CD14-positive monocyte (primary cell): ENCODE measurements at regions not wholly inside any gene's neighbourhood (a gene's known extent, or its start where the extent isn't known, plus 50 kb on each side); places are given as distances from the start of the nearest gene placed in this dataset.

Source experiments
- DNase-seq, 3 donors: peaks; one replicate each; pipeline ENCODE4 v3.0.0-alpha.2; 2011 to 2022
- H2AFZ ChIP-seq: 2 replicates; pipeline ENCODE4 v1.6.0; 2012; ENCODE audit warnings: mild to moderate bottlenecking, low read depth, low read length, inconsistent platforms; ENCODE audit not compliant: insufficient read depth, poor library complexity, severe bottlenecking
- H3K27ac ChIP-seq, 2 donors: 1 replicate in 1 of 2; 2 replicates in 1 of 2; pipeline ENCODE4 v1.5.1; 2012 to 2013; ENCODE audit warnings: low read length in 2 of 2, control low read depth in 1 of 2, inconsistent platforms in 1 of 2, low read depth in 1 of 2, mild to moderate bottlenecking in 1 of 2
- H3K27me3 ChIP-seq, 2 donors: one replicate each; pipeline versions ENCODE4 v1.6.0 to v1.6.1; 2011 to 2013; ENCODE audit warnings: low read length in 2 of 2; ENCODE audit not compliant: control insufficient read depth in 2 of 2, insufficient read depth in 2 of 2
- H3K36me3 ChIP-seq, 2 donors: replicated peaks in 1 of 2; 1 replicate in 1 of 2; 2 replicates in 1 of 2; pipeline versions ENCODE4 v1.5.1 to v1.6.1; 2012 to 2013; ENCODE audit warnings: low read length in 2 of 2, control low read depth in 1 of 2, inconsistent platforms in 1 of 2, mild to moderate bottlenecking in 1 of 2; ENCODE audit not compliant: insufficient read depth in 2 of 2, control insufficient read depth in 1 of 2
- H3K4me1 ChIP-seq, 2 donors: 1 replicate in 1 of 2; 2 replicates in 1 of 2; pipeline versions ENCODE4 v1.5.1 to v1.6.1; 2012 to 2013; ENCODE audit warnings: low read length in 2 of 2, control low read depth in 1 of 2, inconsistent platforms in 1 of 2, mild to moderate bottlenecking in 1 of 2, moderate library complexity in 1 of 2; ENCODE audit not compliant: insufficient read depth in 2 of 2, control insufficient read depth in 1 of 2
- H3K4me2 ChIP-seq: replicated peaks from 2 replicates; pipeline ENCODE3; 2012; ENCODE audit warnings: low read length, moderate library complexity, mild to moderate bottlenecking; ENCODE audit not compliant: poor library complexity, severe bottlenecking; ENCODE audit errors: extremely low read depth
- H3K4me3 ChIP-seq, 3 experiments: fragments of 200-600 bp in 1 of 3; sonication (generic) in 1 of 3; replicated peaks in 1 of 3; 1 replicate in 2 of 3; 2 replicates in 1 of 3; pipeline ENCODE4 v1.5.1; 2011 to 2013; ENCODE audit warnings: low read length in 3 of 3, mild to moderate bottlenecking in 3 of 3, control low read depth in 2 of 3, low read depth in 2 of 3, inconsistent platforms in 1 of 3, moderate library complexity in 1 of 3
- H3K79me2 ChIP-seq: 2 replicates; pipeline ENCODE4 v1.6.0; 2012; ENCODE audit warnings: mild to moderate bottlenecking, control low read depth, inconsistent platforms, low read length, moderate library complexity; ENCODE audit not compliant: insufficient read depth
- H3K9ac ChIP-seq: 2 replicates; pipeline ENCODE4 v1.6.0; 2017; ENCODE audit warnings: low read length, mild to moderate bottlenecking; ENCODE audit not compliant: insufficient read depth, poor library complexity, severe bottlenecking
- H3K9me3 ChIP-seq, 2 donors: replicated peaks in 1 of 2; 1 replicate in 1 of 2; 2 replicates in 1 of 2; pipeline versions ENCODE4 v1.5.1 to v1.6.1; 2012 to 2013; ENCODE audit warnings: low read length in 2 of 2, control low read depth in 1 of 2; ENCODE audit not compliant: control insufficient read depth in 1 of 2, insufficient read depth in 1 of 2
- H4K20me1 ChIP-seq: 2 replicates; pipeline ENCODE4 v1.6.0; 2012; ENCODE audit warnings: mild to moderate bottlenecking, low read length, control low read depth, moderate library complexity; ENCODE audit not compliant: insufficient read depth
- H3K27ac Mint-ChIP-seq, 7 donors: one replicate each; pipeline ENCODE4 v1.8.0; 2020; ENCODE audit warnings: mild to moderate bottlenecking in 7 of 7, mixed read lengths in 7 of 7, moderate library complexity in 6 of 7, inconsistent platforms in 2 of 7
- H3K27me3 Mint-ChIP-seq, 3 donors: one replicate each; pipeline ENCODE4 v1.8.0; 2021 to 2022; ENCODE audit warnings: low read depth in 3 of 3, mild to moderate bottlenecking in 3 of 3, mixed read lengths in 3 of 3, moderate library complexity in 3 of 3, inconsistent platforms in 1 of 3
- H3K36me3 Mint-ChIP-seq, 2 donors: one replicate each; pipeline ENCODE4 v1.8.0; 2020; ENCODE audit warnings: mixed read lengths in 2 of 2, inconsistent platforms in 1 of 2, mild to moderate bottlenecking in 1 of 2
- H3K4me1 Mint-ChIP-seq: one replicate; pipeline ENCODE4 v1.8.0; 2020; ENCODE audit warnings: mild to moderate bottlenecking, mixed read lengths
- H3K4me3 Mint-ChIP-seq, 2 donors: one replicate each; pipeline ENCODE4 v1.8.0; 2020; ENCODE audit warnings: mild to moderate bottlenecking in 2 of 2, mixed read lengths in 2 of 2, moderate library complexity in 1 of 2
- H3K9me3 Mint-ChIP-seq, 7 donors: one replicate each; pipeline ENCODE4 v1.8.0; 2020 to 2022; ENCODE audit warnings: mixed read lengths in 7 of 7, mild to moderate bottlenecking in 6 of 7, moderate library complexity in 6 of 7, inconsistent platforms in 2 of 7
- WGBS: methylation state at CpG from one replicate; pipeline ENCODE4 v1.1.5; 2013; ENCODE audit warnings: missing lambda C conversion rate; ENCODE audit not compliant: insufficient coverage; 5-methylcytosine and 5-hydroxymethylcytosine counted together
- intact Hi-C, 2 donors: fragments of 100-400 bp; cut with micrococcal nuclease; formaldehyde crosslinking; loops; one replicate each; pipeline versions ENCODE4 v1.15.0 to v1.15.1; 2023
- TF ChIP-seq, protein P1 (sequence below): fragments of 200-600 bp; IDR thresholded peaks from one replicate; pipeline ENCODE4 v1.8.0; 2022; ENCODE audit warnings: antibody characterized with exemption, mild to moderate bottlenecking

DNA sequence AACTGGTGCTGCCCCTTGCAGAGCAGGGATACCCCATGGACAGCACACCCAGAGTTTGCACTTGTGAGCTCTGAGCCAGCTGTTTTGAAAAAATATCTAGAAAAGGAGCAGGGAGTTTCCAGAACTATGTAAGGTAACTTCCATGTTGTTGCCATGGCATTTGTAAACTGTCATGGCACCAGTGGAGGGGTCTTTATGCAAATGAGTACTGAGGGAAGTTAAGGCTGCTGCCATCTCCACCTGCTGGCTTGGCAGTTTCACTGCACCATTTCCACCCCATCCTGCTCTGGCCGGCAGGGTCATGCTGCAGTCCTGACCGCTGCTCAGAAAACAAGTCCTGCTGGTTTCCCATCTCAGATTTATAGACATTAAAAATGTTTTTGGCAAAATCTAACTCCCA, 52.3 kb upstream of the SNTG2 start:
- no peak overlapping the region for H3K9ac ChIP-seq
- intact Hi-C loops: no loop called here
- DNase-seq: peak in 1 of 3 donors; percentile 16
- H3K36me3 ChIP-seq: no peaks in the 10 kb centered on the region
- H3K27ac ChIP-seq: no peak overlapping the region
- H4K20me1 ChIP-seq: no peaks in the 10 kb centered on the region
- Mint-ChIP-seq H3K9me3 (peaks cover 10 to 23% (median 20%) of the 10 kb centered on the region in 7 donors), H3K36me3 (no peaks in the 10 kb centered on the region), H3K27me3 (peaks cover 0 to 4% (median 0%) of the 10 kb centered on the region in 3 donors), H3K4me1 (no peaks in the 10 kb centered on the region), H3K27ac (no peak overlapping the region), H3K4me3 (no peak overlapping the region)
- WGBS: no CpG with 5 or more reads among the region's 2 CpGs
- no peaks in the 10 kb centered on the region for H3K27me3 ChIP-seq
- no peak overlapping the region for H3K4me2 ChIP-seq
- H3K9me3 ChIP-seq: peaks cover 19 to 20% of the 10 kb centered on the region in 2 donors
- no peak overlapping the region for H2AFZ ChIP-seq
- no peaks in the 10 kb centered on the region for H3K4me1 ChIP-seq
- H3K4me3 ChIP-seq: no peak overlapping the region
- TF ChIP-seq, protein P1, sequence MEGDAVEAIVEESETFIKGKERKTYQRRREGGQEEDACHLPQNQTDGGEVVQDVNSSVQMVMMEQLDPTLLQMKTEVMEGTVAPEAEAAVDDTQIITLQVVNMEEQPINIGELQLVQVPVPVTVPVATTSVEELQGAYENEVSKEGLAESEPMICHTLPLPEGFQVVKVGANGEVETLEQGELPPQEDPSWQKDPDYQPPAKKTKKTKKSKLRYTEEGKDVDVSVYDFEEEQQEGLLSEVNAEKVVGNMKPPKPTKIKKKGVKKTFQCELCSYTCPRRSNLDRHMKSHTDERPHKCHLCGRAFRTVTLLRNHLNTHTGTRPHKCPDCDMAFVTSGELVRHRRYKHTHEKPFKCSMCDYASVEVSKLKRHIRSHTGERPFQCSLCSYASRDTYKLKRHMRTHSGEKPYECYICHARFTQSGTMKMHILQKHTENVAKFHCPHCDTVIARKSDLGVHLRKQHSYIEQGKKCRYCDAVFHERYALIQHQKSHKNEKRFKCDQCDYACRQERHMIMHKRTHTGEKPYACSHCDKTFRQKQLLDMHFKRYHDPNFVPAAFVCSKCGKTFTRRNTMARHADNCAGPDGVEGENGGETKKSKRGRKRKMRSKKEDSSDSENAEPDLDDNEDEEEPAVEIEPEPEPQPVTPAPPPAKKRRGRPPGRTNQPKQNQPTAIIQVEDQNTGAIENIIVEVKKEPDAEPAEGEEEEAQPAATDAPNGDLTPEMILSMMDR: no peak
- no peaks in the 10 kb centered on the region for H3K79me2 ChIP-seq

DNA sequence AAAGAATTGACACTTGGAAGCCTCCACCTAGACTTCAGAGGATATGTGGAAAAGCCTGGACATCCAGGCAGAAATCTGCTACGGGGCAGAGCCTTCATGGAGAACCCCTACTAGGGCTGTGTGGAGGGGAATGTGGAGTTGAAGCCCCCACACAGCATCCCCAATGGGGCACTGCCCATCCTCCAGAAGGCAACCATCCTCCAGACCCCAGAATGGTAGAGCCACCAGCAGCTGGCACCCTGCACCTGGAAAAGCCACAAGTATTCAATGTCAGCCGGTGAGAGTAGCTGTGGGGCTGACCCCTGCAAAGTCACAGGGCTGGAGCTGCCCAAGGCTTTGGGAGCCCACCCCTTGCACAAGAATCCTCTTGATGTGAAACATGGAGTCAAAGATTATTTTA, 53.6 kb upstream of the SNTG2 start:
- Mint-ChIP-seq H3K4me1 (no peaks in the 10 kb centered on the region), H3K27me3 (peaks cover 0 to 4% (median 3%) of the 10 kb centered on the region in 3 donors), H3K27ac (no peak overlapping the region), H3K36me3 (no peaks in the 10 kb centered on the region), H3K4me3 (no peak overlapping the region), H3K9me3 (peaks cover 10 to 21% (median 20%) of the 10 kb centered on the region in 7 donors)
- Histone ChIP-seq H2AFZ (no peak overlapping the region), H3K4me1 (no peaks in the 10 kb centered on the region), H3K9ac (no peak overlapping the region), H3K4me3 (no peak overlapping the region), H3K79me2 (no peaks in the 10 kb centered on the region), H3K9me3 (peaks cover 16 to 20% of the 10 kb centered on the region in 2 donors), H4K20me1 (no peaks in the 10 kb centered on the region), H3K4me2 (no peak overlapping the region), H3K27ac (no peak overlapping the region), H3K36me3 (no peaks in the 10 kb centered on the region), H3K27me3 (no peaks in the 10 kb centered on the region)
- intact Hi-C loops: no loop called here
- WGBS: 89% methylated on average over 1 of the region's 2 CpGs
- DNase-seq: no peak
- TF ChIP-seq, protein P1: no peak
